ACHN (cell line): ENCODE measurements at regions not wholly inside any gene's neighbourhood (a gene's known extent, or its start where the extent isn't known, plus 50 kb on each side); places are given as distances from the start of the nearest gene placed in this dataset.

Experiments
- DNase-seq: peaks from one replicate; pipeline ENCODE4 v3.0.0-alpha.2; 2015
- in situ Hi-C: cut with HindIII; loops from 2 replicates; pipeline ENCODE4 v1.10.0; 2017; ENCODE audit warnings: low sequenced_read_pairs, low pct_ligation_motif_present, low pct_unique_long_range_greater_than_20kb

GRCh38 chr18:78711316-78711715 lies 268.3 kb upstream of the SALL3 start:
- DNase-seq, result no peak
- in situ Hi-C loops, result no loop called here

DNA sequence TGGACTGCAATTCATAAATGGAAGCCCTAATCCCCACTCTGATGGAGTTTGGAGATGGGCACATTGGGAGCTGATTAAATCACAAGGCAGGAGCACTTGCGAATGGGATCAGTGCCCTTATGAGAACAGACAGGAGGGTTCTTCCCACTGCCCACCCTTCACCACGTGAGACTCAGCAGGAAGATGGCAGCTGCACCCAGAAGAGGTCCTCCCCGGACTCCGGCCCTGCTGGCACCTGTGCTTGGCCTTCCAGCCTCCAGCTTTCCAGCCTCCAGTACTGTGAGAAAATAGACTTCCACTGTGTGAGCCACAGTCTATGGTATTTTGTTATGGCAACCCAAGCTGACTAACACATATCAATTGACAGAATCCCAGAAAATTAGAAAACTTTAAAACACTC lies 267.6 kb upstream of the SALL3 start:
- DNase-seq, result no peak
- in situ Hi-C loops, result no loop called here

DNA sequence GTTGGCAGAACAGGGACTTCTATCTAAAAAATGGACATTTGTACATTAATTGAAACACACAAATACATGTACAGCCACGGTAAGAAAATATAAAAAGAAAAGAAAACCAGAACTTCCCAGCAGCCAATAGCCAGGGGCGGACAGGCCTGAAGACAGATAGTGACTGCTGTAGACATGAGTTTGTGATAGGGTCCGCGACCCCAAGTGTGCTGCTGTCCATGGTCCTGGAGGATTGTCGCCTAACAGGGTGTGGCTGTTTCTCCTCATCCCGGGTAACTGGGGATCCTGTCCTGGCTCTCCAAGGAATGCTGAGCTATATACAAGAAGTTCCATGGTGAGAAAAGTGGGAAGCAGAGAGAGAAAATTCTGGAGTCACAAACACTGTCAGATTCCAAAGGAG lies 266.5 kb upstream of the SALL3 start:
- in situ Hi-C loops, result no loop called here
- no peak for DNase-seq

DNA sequence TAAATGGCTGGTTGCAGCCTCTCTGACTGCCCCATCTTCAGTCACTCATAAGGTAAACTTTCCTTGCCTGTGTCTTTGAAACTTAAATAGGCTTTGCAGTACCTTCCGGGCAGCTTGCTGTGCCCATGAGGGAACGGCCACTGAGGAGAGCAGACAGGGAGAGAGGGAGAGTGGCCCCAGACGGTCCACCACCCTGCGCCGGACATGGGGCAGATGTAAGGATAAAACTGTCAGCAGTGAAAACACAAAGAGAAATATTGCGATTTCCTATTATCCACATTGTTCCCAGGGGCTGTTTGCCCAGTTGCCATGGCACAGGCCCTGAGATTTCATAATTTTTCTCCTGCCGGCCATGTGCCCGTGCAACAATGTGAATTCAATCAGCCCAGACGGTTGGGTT lies 265.9 kb upstream of the SALL3 start:
- in situ Hi-C loops, result no loop called here
- DNase-seq, result no peak

- no peak for DNase-seq
- in situ Hi-C loops, result no loop called here
Measured at GRCh38 chr18:78716022-78716421, 263.6 kb upstream of the SALL3 start.

DNA sequence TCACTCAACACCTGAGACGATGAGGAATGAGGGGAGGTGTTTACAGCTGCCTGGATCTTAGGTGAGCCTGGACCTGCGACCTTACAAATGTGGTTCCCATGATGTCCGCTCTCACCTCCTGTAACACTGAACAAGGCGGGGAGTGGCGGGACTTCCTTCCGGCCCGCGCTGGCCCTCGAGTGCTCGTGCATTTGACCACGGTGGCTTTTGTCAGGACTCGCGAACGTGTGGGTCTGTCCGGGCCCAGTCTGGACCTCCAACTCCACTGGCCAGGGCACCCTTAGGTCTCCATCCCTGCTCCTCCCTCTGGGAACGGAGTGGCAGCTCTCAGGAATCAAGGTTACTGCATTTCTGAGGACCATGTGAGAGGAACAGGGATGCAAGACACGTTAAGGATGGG lies 263.0 kb upstream of the SALL3 start:
- in situ Hi-C loops, result no loop called here
- no peak for DNase-seq

GRCh38 chr18:78717051-78717765 lies 262.4 kb upstream of the SALL3 start:
- in situ Hi-C loops, result no loop called here

DNA sequence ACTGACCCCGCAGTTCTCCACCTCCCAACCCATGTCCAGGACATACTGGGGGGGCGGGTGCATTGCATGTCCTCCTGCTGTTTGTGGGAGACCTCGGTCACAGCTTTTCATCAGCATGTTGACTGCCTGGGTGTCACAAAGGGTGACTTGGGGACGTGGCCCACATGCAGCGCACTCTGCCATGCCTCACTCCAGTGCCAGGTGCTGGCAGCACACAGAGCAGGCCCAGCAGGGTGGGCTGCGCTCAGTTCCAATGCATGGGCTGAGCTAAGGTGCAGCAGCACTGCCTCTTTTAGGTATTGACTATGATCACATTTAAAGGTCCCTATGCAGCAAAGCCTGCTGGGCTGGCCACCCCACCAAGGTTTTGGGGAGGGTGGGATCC lies 261.9 kb upstream of the SALL3 start:
- in situ Hi-C loops, result no loop called here
- no peak for DNase-seq

More at GRCh38 chr18:78717051-78717765, 262.4 kb upstream of the SALL3 start:
- DNase-seq, result no peak

- DNase-seq, result no peak
- in situ Hi-C loops, result no loop called here
Measured at GRCh38 chr18:78719821-78720220, 259.8 kb upstream of the SALL3 start.

GRCh38 chr18:78720456-78721237 lies 259.0 kb upstream of the SALL3 start:
- no peak for DNase-seq
- in situ Hi-C loops, result no loop called here

DNA sequence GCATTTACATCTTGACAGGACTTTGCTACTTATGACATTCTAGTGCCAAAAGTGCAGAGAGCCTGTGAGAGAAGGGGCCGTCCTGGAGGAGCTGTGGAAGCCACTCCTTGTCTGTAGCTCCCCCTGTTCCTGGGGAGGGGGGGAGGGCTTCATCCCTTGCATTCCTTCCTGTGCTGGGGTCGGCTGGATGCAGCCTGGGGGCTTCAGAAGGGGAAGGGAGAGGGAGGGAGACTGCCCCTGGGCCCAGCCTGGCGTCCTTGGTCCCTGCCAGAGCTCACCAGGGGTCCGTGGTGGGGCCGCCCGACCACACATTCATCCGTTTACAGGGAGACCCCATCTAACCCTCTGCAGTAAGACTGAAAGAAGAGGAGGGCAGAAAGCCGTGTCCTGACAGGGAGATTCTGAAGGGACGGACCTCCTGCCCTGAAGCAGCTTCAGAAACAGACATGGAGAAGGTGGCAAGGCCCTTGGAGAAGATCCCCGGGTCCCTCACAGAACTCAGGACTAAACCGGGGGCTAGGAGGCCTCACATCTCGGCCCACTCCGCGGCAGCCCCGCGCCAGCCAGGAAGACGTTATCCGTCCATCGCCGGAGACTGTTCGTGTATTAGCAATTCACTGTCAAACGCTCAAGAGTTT lies 258.3 kb upstream of the SALL3 start:
- no peak for DNase-seq
- in situ Hi-C loops, result no loop called here

- in situ Hi-C loops, result no loop called here
- no peak for DNase-seq
Measured at GRCh38 chr18:78721981-78722380, 257.6 kb upstream of the SALL3 start.

GRCh38 chr18:78722386-78722785 lies 257.2 kb upstream of the SALL3 start:
- no peak for DNase-seq
- in situ Hi-C loops, result no loop called here

GRCh38 chr18:78722929-78723710 lies 256.5 kb upstream of the SALL3 start:
- in situ Hi-C loops, result no loop called here
- DNase-seq, result no peak

DNA sequence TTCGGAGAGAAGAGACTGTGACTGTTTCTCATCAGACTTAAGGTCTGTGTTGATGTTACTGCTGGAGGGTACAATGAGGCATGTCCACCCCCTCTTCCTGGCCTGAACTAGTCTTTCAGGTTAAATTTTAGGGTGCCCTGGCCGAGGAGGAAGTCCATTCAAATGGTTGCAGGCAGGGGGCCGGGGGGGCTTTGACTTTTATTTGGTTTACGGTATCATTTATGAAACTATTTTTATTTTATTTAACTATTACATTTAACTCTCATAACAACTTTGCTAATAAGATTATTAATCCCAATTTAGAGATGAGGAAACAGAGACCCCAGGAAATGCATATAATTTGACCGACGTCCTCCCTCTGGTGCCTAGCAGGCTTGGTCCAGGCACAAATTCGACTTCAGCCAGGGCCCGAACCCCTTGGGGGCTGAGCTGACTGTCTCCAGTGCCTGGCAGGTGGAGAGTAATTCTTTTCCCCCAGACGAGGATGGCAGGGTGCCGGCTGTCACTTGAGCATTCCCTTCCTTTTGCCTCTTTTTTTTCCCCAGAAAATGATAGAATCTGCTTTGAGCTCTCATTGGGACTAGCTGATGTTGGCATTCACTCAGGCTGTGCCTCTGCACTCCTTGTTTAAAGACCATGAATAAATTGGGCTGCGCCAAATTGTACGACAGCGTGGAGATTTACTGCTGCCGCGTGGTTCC lies 255.3 kb upstream of the SALL3 start:
- in situ Hi-C loops, result no loop called here
- no peak for DNase-seq

GRCh38 chr18:78725426-78725825 lies 254.2 kb upstream of the SALL3 start:
- no peak for DNase-seq
- in situ Hi-C loops, result no loop called here

GRCh38 chr18:78726326-78727056 lies 253.1 kb upstream of the SALL3 start:
- in situ Hi-C loops, result no loop called here
- no peak for DNase-seq
